ENCODE measurements at regions not wholly inside any gene's neighbourhood (a gene's known extent, or its start where the extent isn't known, plus 50 kb on each side); places are given as distances from the start of the nearest gene placed in this dataset.

DNA sequence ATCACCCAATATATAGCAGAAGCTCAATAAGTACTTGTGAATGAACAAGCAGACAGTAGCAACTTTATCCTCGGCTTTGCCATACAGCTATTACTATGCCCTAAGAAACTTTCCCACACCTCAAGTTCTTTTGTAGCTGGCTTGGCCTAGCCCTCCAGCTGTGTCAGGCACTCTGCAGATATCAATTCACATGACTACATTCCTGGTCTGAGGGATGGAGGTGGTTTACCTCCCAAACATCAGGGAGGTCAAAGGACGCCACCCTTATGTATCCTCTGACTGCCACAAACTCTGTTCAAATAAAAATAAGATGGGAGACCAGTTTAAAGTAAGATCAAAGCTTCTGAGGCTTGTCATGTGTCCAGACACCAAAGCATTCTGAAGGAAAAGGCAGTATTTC lies 416.3 kb downstream of the PIK3R1 start:
- no peak for TF ChIP-seq CTCF (conservative IDR thresholded peaks at IDR 0.05; ENCODE audit: low read length)
- no peak for TF ChIP-seq EZH2phosphoT487 (IDR thresholded peaks at IDR 0.05; ENCODE audit: borderline replicate concordance, low read depth, low read length)
